ENCODE measurements at regions not wholly inside any gene's neighbourhood (a gene's known extent, or its start where the extent isn't known, plus 50 kb on each side); places are given as distances from the start of the nearest gene placed in this dataset.

DNA sequence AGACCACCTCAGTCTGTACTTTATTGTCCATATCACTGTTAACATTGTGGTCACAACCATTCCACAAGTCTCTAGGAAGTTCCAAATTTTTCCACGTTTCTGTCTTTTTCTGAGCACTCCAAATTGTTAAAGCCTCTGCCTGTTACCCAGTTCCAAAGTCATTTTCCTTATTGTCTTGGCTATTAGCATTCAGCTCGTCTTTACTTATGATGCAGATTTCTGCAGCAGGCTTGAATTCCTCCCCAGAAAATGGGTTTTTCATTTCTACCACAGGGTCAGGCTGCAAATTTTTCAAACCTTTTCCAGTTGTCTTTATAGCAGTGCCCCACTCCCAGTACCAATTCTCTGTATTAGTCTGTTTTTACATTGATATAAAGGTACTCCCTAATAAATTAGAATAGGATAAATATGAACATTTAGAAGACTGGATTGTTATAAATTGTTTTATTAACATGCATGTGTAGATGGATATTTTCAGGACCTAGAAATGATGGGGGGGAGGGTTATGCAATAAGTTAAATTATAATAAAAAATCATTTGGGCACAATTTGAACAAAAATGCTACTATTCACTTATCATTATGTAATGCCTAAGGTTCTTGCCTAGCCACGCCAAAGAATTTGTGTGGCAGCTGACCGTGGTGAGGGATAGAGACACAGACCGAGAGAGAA lies 595.3 kb upstream of the ADGRB3 start:
- Histone ChIP-seq H3K4me3 (no peak overlapping the region), H3K27ac (no peak overlapping the region), H3K36me3 (no peaks in the 10 kb centered on the region), H3K4me1 (no peaks in the 10 kb centered on the region), H3K27me3 (no peaks in the 10 kb centered on the region), H3K9me3 (no peaks in the 10 kb centered on the region)
- FAIRE-seq (no peak), DNase-seq (no peak), ATAC-seq (no peak)
- TF ChIP-seq, protein P1, sequence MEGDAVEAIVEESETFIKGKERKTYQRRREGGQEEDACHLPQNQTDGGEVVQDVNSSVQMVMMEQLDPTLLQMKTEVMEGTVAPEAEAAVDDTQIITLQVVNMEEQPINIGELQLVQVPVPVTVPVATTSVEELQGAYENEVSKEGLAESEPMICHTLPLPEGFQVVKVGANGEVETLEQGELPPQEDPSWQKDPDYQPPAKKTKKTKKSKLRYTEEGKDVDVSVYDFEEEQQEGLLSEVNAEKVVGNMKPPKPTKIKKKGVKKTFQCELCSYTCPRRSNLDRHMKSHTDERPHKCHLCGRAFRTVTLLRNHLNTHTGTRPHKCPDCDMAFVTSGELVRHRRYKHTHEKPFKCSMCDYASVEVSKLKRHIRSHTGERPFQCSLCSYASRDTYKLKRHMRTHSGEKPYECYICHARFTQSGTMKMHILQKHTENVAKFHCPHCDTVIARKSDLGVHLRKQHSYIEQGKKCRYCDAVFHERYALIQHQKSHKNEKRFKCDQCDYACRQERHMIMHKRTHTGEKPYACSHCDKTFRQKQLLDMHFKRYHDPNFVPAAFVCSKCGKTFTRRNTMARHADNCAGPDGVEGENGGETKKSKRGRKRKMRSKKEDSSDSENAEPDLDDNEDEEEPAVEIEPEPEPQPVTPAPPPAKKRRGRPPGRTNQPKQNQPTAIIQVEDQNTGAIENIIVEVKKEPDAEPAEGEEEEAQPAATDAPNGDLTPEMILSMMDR (IDR thresholded peaks at IDR 0.05) = no peak
- 21 to 22% methylated on average over 5 of the region's 5 CpGs for WGBS, 2 donors
- intact Hi-C loops (cut with DNase I) = no loop called here

DNA sequence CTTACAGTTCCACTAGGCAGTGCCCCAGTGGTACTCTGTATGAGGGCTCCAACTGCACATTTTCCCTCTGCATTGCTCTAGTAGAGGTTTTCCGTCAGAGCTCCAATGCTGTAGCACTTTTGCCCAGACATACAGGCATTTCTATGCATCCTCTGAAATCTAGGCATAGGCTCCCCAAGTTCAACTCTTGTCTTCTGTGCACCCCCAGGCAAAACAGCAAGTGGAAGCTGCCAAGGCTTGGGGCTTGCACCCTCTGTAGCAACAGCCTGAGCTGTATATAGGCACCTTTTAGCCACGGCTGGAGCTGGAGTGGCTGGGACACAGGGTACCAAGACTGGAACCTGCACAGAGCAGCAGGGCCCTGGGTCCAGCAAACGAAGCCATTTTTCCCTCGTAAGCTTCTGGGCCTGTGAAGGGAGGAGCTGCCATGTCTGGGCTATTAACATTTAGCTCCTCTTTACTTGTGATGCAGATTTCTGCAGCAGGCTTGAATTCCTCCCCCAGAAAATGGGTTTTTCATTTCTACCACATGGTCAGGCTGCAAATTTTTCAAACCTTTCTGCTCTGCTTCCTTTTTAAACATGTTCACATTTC lies 596.2 kb upstream of the ADGRB3 start:
- H3K4me1 ChIP-seq = no peaks in the 10 kb centered on the region
- no peaks in the 10 kb centered on the region for H3K27me3 ChIP-seq
- H3K27ac ChIP-seq = no peak overlapping the region
- no peak overlapping the region for H3K4me3 ChIP-seq
- TF ChIP-seq, protein P1 (IDR thresholded peaks at IDR 0.05) = no peak
- 32 to 47% methylated on average over 4 of the region's 4 CpGs for WGBS, 2 donors
- FAIRE-seq = no peak
- H3K36me3 ChIP-seq = no peaks in the 10 kb centered on the region
- DNase-seq = no peak
- no peaks in the 10 kb centered on the region for H3K9me3 ChIP-seq
- no peak for ATAC-seq
- intact Hi-C loops (cut with DNase I) = no loop called here

- Histone ChIP-seq H3K27me3 (no peaks in the 10 kb centered on the region), H3K36me3 (no peaks in the 10 kb centered on the region), H3K9me3 (no peaks in the 10 kb centered on the region), H3K4me1 (no peaks in the 10 kb centered on the region), H3K27ac (no peak overlapping the region), H3K4me3 (no peak overlapping the region)
- ATAC-seq (no peak), FAIRE-seq (no peak), DNase-seq (no peak)
- WGBS, 2 donors = 45 to 57% methylated on average over 4 of the region's 4 CpGs
- TF ChIP-seq, protein P1 (IDR thresholded peaks at IDR 0.05) = no peak
- intact Hi-C loops (cut with DNase I) = no loop called here
These were observed 602.9 kb upstream of the ADGRB3 start for GRCh38 chr6:68032217-68032616.

- no peaks in the 10 kb centered on the region for H3K27me3 ChIP-seq
- H3K36me3 ChIP-seq = no peaks in the 10 kb centered on the region
- no peak for ATAC-seq
- no peaks in the 10 kb centered on the region for H3K9me3 ChIP-seq
- WGBS, 2 donors = 47 to 71% methylated on average over 1 of the region's 1 CpG
- no peak overlapping the region for H3K27ac ChIP-seq
- TF ChIP-seq, protein P1 (IDR thresholded peaks at IDR 0.05) = no peak
- no peak overlapping the region for H3K4me3 ChIP-seq
- H3K4me1 ChIP-seq = no peaks in the 10 kb centered on the region
- FAIRE-seq = no peak
- DNase-seq = no peak
- intact Hi-C loops (cut with DNase I) = no loop called here
These were observed 604.0 kb upstream of the ADGRB3 start for GRCh38 chr6:68031054-68031453.

DNA sequence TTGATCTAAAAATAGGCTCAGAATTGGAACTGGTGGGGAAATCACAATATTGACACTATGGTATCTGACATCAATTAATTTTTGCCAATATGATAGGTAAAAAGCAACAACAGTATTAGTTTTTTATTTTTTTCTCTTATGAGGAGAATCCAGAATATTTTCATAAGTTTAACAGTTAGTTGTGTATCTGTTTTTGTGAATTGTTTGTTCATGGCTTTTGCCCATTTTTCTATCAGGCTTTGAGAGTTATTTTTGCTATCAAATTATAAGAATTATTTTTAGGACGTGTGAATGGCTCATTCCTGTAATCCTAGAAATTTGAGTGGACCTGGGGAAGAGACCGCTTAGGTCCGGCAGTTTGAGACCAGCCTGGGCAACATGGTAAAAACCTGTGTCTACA lies 608.6 kb upstream of the ADGRB3 start:
- DNase-seq (no peak), FAIRE-seq (no peak), ATAC-seq (no peak)
- H3K36me3 ChIP-seq = no peaks in the 10 kb centered on the region
- no peak overlapping the region for H3K27ac ChIP-seq
- 62 to 72% methylated on average over 3 of the region's 3 CpGs for WGBS, 2 donors
- no peaks in the 10 kb centered on the region for H3K9me3 ChIP-seq
- intact Hi-C loops (cut with DNase I) = no loop called here
- TF ChIP-seq, protein P1 (IDR thresholded peaks at IDR 0.05) = no peak
- no peak overlapping the region for H3K4me3 ChIP-seq
- H3K4me1 ChIP-seq = no peaks in the 10 kb centered on the region
- H3K27me3 ChIP-seq = no peaks in the 10 kb centered on the region

All from pancreas (tissue), 10 donors.